ENCODE measurements at regions not wholly inside any gene's neighbourhood (a gene's known extent, or its start where the extent isn't known, plus 50 kb on each side); places are given as distances from the start of the nearest gene placed in this dataset.

DNA sequence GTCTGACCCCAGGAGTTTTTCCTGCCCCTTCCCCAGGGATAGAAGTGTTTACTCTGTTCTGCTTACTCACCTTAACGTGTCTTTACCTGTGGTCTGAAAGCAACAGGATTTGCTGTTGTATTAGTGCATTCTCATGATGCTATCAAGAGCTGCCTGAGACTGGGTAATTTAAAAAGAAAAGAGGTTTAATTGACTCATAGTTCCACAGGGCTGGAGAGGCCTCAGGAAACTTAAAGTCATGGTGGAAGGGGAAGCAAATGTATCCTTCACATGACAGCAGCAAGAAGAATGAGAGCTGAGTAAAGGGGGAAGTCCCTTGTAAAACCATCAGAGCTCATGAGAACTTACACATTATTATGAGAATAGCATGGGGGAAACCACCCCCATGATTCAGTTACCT lies 240.4 kb downstream of the SNAPC1 start:
- in situ Hi-C loops (cut with HindIII; ENCODE audit: low sequenced_read_pairs), result no loop called here

- in situ Hi-C loops (cut with HindIII; ENCODE audit: low sequenced_read_pairs), result no loop called here
Measured at GRCh38 chr14:62003701-62004100, 241.5 kb downstream of the SNAPC1 start.

GRCh38 chr14:62006116-62006731 lies 244.0 kb downstream of the SNAPC1 start:
- in situ Hi-C loops (cut with HindIII; ENCODE audit: low sequenced_read_pairs), result no loop called here

DNA sequence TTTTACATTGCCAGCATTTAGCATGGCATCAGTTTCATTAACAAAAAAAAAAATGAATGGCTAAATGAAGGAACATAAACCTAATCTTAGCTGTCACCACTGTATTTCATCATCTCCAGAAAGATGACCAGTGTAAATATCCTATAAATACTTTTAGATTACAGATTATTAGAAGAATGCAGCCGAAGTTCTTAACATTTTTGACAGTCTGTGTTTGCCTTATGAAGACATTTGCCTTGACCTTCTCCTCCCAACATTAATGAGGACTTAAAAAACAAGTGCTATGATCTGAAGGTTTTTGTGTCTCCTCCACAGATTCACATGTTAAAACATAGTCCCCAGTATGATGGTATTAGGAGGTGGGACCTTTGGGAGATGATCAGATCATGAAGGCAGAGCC lies 253.0 kb downstream of the SNAPC1 start:
- in situ Hi-C loops (cut with HindIII; ENCODE audit: low sequenced_read_pairs), result no loop called here

GRCh38 chr14:62015945-62016344 lies 253.7 kb downstream of the SNAPC1 start:
- in situ Hi-C loops (cut with HindIII; ENCODE audit: low sequenced_read_pairs), result no loop called here

DNA sequence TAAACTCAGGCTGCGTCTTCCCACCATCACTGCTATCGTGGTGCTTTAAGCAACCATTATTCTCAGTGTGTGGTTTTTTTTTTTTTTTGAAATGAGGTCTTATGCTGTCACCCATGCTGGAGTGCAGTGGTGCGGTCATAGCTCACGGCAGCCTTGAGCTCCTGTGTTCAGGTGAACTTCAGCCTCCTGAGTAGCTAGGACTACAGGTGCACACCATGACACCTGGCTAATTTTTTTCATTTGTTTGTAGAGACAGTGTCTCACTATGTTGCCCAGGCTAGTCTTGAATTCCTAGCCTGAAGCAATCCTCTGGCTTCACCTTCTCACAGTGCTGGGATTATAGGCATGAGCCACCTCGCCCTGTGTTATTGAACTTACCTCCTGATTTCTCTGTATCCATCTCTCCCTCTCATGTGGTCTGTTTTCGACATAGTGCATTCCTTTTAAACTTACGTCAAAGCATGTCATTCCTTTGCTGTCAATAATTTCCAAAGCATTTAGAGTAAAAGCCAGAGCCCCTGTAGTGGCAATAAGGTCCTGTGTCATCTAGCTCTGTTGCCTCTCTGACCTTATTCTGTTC lies 255.5 kb downstream of the SNAPC1 start:
- in situ Hi-C loops (cut with HindIII; ENCODE audit: low sequenced_read_pairs), result no loop called here

DNA sequence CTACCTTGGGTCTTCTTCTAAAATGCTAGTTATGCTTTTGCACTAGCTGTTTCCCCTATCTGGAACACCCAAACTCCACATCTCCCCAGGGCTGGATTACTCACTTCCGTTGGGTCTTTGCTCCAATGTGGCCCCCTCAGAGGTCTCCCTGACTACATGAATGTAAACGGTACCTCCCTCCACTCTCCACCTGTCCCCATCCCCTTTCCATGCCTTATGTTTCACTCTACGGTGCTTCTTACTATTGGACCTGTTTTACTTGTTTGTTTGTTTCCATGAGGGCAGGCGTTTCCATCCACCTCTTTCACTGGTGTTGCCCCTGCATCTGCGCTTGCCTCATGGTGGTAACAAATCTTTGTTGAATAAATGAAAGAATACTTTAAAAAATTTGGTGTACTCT lies 256.4 kb downstream of the SNAPC1 start:
- in situ Hi-C loops (cut with HindIII; ENCODE audit: low sequenced_read_pairs), result no loop called here

DNA sequence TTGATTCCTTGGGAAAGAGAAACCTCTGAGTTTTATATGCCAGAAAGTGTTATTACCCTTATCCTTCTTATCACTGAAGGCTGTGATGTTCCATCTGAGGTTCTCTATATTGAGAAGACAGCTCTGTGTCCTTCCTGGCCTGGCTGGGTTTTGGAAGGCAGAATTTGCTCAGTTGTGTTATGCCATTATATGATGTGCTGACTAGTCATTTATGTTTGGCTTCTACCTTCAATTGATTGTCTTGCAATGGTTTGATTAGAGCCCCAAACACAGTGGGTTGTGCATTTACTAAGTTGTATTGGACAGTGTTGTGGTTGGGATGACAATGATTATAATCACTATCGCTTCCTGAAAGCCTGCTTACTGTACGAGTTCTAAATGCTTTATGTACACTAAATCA lies 265.7 kb downstream of the SNAPC1 start:
- in situ Hi-C loops (cut with HindIII; ENCODE audit: low sequenced_read_pairs), result no loop called here

GRCh38 chr14:62029569-62029924 lies 267.3 kb downstream of the SNAPC1 start:
- in situ Hi-C loops (cut with HindIII; ENCODE audit: low sequenced_read_pairs), result no loop called here

- in situ Hi-C loops (cut with HindIII; ENCODE audit: low sequenced_read_pairs), result no loop called here
Measured at GRCh38 chr14:62030387-62030786, 268.2 kb downstream of the SNAPC1 start.

DNA sequence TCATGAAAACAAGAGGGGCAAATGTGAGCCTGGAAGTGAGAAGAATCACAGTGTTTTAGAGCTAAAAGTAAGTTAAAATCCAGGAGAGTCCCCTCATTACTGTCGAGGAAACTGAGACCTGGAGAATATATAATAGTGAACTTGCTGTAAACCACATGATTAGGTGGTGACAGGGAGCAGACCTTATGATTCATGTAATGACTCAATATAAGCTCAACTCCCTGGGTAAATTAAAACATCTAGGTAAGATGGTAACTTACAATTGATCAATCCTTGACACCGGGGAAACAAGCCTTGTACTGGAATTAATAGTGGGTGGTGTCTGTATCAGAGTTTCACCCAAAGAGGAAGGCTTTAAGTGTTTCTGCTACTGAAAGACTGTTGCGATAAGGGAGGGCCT lies 269.3 kb downstream of the SNAPC1 start:
- in situ Hi-C loops (cut with HindIII; ENCODE audit: low sequenced_read_pairs), result no loop called here

- in situ Hi-C loops (cut with HindIII; ENCODE audit: low sequenced_read_pairs), result no loop called here
Measured at GRCh38 chr14:62053188-62053587, 291.0 kb downstream of the SNAPC1 start.

DNA sequence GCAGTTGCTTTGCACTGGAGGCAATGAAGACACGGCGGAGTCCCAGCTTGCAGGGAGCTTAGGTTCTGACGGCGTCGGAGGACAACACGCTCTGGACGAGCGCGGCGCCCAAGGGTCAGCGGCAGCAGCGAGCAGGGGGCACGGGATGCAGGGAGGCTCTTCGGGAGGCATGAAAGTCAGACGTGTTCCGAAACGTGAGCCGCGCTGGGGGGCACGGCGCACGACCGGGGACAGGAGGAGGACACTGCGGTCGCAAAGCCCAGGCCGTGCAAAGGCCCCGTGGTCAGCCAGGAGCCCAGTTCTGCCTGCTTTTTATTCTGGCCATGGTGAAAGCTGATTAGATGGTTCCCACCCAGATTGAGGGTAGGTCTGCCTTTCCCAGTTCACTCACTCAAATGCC lies 294.6 kb downstream of the SNAPC1 start:
- in situ Hi-C loops (cut with HindIII; ENCODE audit: low sequenced_read_pairs), result no loop called here

DNA sequence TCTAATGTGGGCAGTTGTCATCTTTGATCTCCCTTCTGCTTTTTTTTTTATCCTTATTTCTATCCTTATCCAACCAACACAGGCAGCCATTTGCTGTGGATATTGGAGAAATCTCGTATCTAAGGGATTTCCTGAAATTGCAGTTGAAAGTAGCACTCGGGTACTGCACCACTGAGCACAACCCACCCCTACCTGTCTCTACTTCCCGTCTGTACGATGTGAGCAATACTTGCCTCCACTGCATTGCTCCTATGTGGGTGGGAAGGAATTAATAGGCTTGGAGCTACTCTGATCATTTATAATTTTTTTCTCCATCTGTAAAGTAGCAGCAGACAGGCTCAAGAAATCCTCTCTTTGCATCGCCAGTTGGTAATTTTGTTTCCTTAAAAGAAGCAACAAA lies 300.4 kb downstream of the SNAPC1 start:
- in situ Hi-C loops (cut with HindIII; ENCODE audit: low sequenced_read_pairs), result no loop called here

GRCh38 chr14:62064751-62065323 lies 302.6 kb downstream of the SNAPC1 start:
- in situ Hi-C loops (cut with HindIII; ENCODE audit: low sequenced_read_pairs), result no loop called here

DNA sequence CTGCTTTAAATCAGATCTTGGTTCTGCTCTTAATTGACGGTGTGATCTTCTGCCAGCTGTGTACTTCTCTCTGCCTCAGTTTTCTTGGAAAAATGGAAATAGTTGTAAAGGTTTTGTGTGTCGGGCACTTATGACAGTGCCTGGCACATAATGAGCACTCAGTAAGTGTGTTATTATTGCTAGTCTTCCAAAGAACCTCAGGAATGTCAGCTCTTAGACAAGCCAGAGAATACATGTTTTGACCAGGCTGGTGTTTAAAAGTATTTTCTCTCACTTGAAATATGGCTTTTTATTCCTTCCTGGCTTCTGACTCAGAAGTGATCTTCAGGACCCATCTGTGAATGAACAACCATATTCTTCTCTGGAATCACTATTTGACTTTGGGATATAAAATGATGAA lies 304.1 kb downstream of the SNAPC1 start:
- in situ Hi-C loops (cut with HindIII; ENCODE audit: low sequenced_read_pairs), result no loop called here

GRCh38 chr14:62071039-62071438 lies 308.8 kb downstream of the SNAPC1 start:
- in situ Hi-C loops (cut with HindIII; ENCODE audit: low sequenced_read_pairs), result no loop called here

GRCh38 chr14:62076368-62076767 lies 314.1 kb downstream of the SNAPC1 start:
- in situ Hi-C loops (cut with HindIII; ENCODE audit: low sequenced_read_pairs), result no loop called here

- in situ Hi-C loops (cut with HindIII; ENCODE audit: low sequenced_read_pairs), result no loop called here
Measured at GRCh38 chr14:62076825-62077605, 314.8 kb downstream of the SNAPC1 start.

DNA sequence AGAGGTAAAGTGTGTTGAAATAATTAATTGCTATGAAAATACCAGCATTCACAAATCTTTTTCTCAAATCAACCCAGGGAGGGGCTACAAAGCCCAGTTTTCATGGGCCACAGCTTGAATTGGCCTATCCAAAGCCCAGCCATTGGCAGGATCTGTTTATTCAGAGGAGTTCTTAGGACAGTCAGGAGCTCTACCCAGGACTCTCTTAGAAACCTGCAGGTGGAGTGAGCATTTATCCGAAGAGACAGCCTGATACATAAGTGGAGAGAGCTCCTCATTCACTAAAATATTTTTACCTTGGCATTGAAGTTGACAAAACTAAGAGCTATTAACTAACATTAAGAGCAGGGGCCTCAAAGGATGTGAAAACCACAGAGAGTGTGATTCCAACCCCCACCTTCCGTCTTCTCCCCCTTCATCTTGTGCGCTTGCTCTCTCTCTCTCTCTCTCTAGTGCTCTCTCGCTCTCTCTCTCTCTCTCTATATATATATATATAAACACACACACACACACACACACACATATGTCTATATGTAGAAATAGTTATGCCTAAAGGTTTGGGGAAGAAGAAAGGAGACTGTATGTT lies 315.5 kb downstream of the SNAPC1 start:
- in situ Hi-C loops (cut with HindIII; ENCODE audit: low sequenced_read_pairs), result no loop called here

- in situ Hi-C loops (cut with HindIII; ENCODE audit: low sequenced_read_pairs), result no loop called here
Measured at GRCh38 chr14:62079038-62079437, 316.8 kb downstream of the SNAPC1 start.
